IMR-90 (cell line): ENCODE measurements at regions not wholly inside any gene's neighbourhood (a gene's known extent, or its start where the extent isn't known, plus 50 kb on each side); places are given as distances from the start of the nearest gene placed in this dataset.

Experiments used
- ATAC-seq: fragments of 200-7000 bp; cut with Tn5 transposase; 2 replicates; pipeline ENCODE4 v1.9.1; 2020; ENCODE audit warnings: low read depth, mild to moderate bottlenecking, moderate library complexity
- BruUV-seq: library from RNA; stranded (reverse); fragments of 400-500 nt; replicated peaks from 2 replicates; lab custom pipeline; 2021; lab: Mats Ljungman, UMichigan
- CTCF ChIA-PET: fragments of 300-600 bp; formaldehyde crosslinking; extraction: SDS; loops from one replicate; lab custom pipeline; 2021; ENCODE audit warnings: antibody characterized with exemption; lab: Yijun Ruan, JAX
- POLR2A ChIA-PET: fragments of 300-600 bp; sonication (Branson Sonifier 250); formaldehyde crosslinking; loops from one replicate; lab custom pipeline; 2022; ENCODE audit warnings: antibody characterized with exemption; ENCODE audit not compliant: unreplicated experiment; lab: Charles Lee
- DNase-seq: peaks from one replicate; pipeline ENCODE4 v3.0.0; 2013
- H2AFZ ChIP-seq: replicated peaks from 2 replicates; pipeline ENCODE3; 2013; ENCODE audit warnings: low read length, mild to moderate bottlenecking; ENCODE audit not compliant: poor library complexity
- H2AK5ac ChIP-seq: 2 replicates; pipeline ENCODE4 v1.6.1; 2013; ENCODE audit warnings: low read depth, low read length, inconsistent platforms
- H2AK9ac ChIP-seq: replicated peaks from 2 replicates; pipeline ENCODE3; 2013; ENCODE audit warnings: mild to moderate bottlenecking, low read depth, low read length, moderate library complexity; ENCODE audit not compliant: poor library complexity
- H2BK120ac ChIP-seq: 2 replicates; pipeline ENCODE4 v1.6.1; 2013; ENCODE audit warnings: low read depth, low read length, inconsistent platforms
- H2BK15ac ChIP-seq: 3 replicates; pipeline ENCODE4 v1.6.1; 2013; ENCODE audit warnings: low read depth, low read length, inconsistent platforms
- H2BK20ac ChIP-seq: 2 replicates; pipeline ENCODE4 v1.6.1; 2013; ENCODE audit warnings: low read depth, mild to moderate bottlenecking, inconsistent platforms, low read length, moderate library complexity
- H2BK5ac ChIP-seq: 2 replicates; pipeline ENCODE4 v1.6.1; 2013; ENCODE audit warnings: mild to moderate bottlenecking, low read depth, low read length, inconsistent platforms; ENCODE audit not compliant: poor library complexity, severe bottlenecking
- H3K14ac ChIP-seq: replicated peaks from 2 replicates; pipeline ENCODE4 v1.6.1; 2013; ENCODE audit warnings: low read depth, low read length, inconsistent platforms
- H3K18ac ChIP-seq: 2 replicates; pipeline ENCODE4 v1.6.1; 2013; ENCODE audit warnings: low read depth, low read length, control low read depth
- H3K23ac ChIP-seq: 2 replicates; pipeline ENCODE4 v1.6.1; 2013; ENCODE audit warnings: low read depth, low read length, inconsistent platforms
- H3K27ac ChIP-seq: 2 replicates; pipeline ENCODE4 v1.5.1; 2013; ENCODE audit warnings: mild to moderate bottlenecking, control low read depth, low read length; ENCODE audit not compliant: insufficient read depth
- H3K27me3 ChIP-seq: 2 replicates; pipeline ENCODE4 v1.6.1; 2013; ENCODE audit warnings: low read length; ENCODE audit not compliant: control insufficient read depth, insufficient read depth
- H3K36me3 ChIP-seq: 2 replicates; pipeline ENCODE4 v1.6.1; 2013; ENCODE audit warnings: low read length, mixed read lengths; ENCODE audit not compliant: control insufficient read depth, insufficient read depth
- H3K4ac ChIP-seq: 2 replicates; pipeline ENCODE4 v1.6.1; 2013; ENCODE audit warnings: low read depth, low read length, inconsistent platforms
- H3K4me1 ChIP-seq: 2 replicates; pipeline ENCODE4 v1.6.1; 2013; ENCODE audit warnings: low read length, mixed read lengths; ENCODE audit not compliant: control insufficient read depth, insufficient read depth
- H3K4me2 ChIP-seq: 2 replicates; pipeline ENCODE4 v1.6.1; 2013; ENCODE audit warnings: low read depth, mild to moderate bottlenecking, control low read depth, low read length, moderate library complexity
- H3K4me3 ChIP-seq: 2 replicates; pipeline ENCODE4 v1.5.1; 2013; ENCODE audit warnings: low read depth, mild to moderate bottlenecking, control low read depth, low read length, moderate library complexity; ENCODE audit not compliant: insufficient read depth
- H3K56ac ChIP-seq: 2 replicates; pipeline ENCODE4 v1.6.1; 2013; ENCODE audit warnings: low read length, inconsistent platforms; ENCODE audit not compliant: insufficient read depth; ENCODE audit errors: extremely low read depth
- H3K79me1 ChIP-seq, 2 experiments: 2 replicates each; pipeline ENCODE4 v1.6.1; 2013; ENCODE audit warnings: low read length in 2 of 2, inconsistent platforms in 1 of 2, low read depth in 1 of 2
- H3K9ac ChIP-seq: 2 replicates; pipeline ENCODE4 v1.6.1; 2013; ENCODE audit warnings: low read depth, low read length, control low read depth
- H3K9me1 ChIP-seq: 2 replicates; pipeline ENCODE4 v1.6.1; 2013; ENCODE audit warnings: low read length, inconsistent platforms; ENCODE audit not compliant: insufficient read depth
- H3K9me3 ChIP-seq: 2 replicates; pipeline ENCODE4 v1.6.1; 2013; ENCODE audit warnings: low read length; ENCODE audit not compliant: control insufficient read depth, insufficient read depth
- H4K20me1 ChIP-seq: 2 replicates; pipeline ENCODE4 v1.6.1; 2013; ENCODE audit warnings: low read length, inconsistent platforms; ENCODE audit not compliant: insufficient read depth
- H4K5ac ChIP-seq: 2 replicates; pipeline ENCODE4 v1.6.1; 2013; ENCODE audit warnings: mild to moderate bottlenecking, low read depth, low read length, control low read depth
- H4K8ac ChIP-seq, 2 experiments: 2 replicates each; pipeline ENCODE4 v1.6.1; 2013; ENCODE audit warnings: low read depth in 2 of 2, low read length in 2 of 2, control low read depth in 1 of 2, inconsistent platforms in 1 of 2
- H4K91ac ChIP-seq: 2 replicates; pipeline ENCODE4 v1.6.1; 2013; ENCODE audit warnings: low read depth, low read length, inconsistent platforms; ENCODE audit not compliant: insufficient read depth
- FOS ChIP-seq: fragments of 150-350 bp; IDR thresholded peaks from 2 replicates; pipeline ENCODE4 v1.6.1; 2016; ENCODE audit warnings: low read depth, low read length
- MAZ ChIP-seq: IDR thresholded peaks from 2 replicates; pipeline ENCODE4 v1.6.1; 2012; ENCODE audit warnings: low read depth, mild to moderate bottlenecking, low read length, improper control_type of control experiment, moderate library complexity, borderline replicate concordance
- RAD21 ChIP-seq: IDR thresholded peaks from 2 replicates; pipeline ENCODE4 v1.6.1; 2012; ENCODE audit warnings: low read length, improper control_type of control experiment
- USF2 ChIP-seq: fragments of 150-350 bp; IDR thresholded peaks from 2 replicates; pipeline ENCODE4 v1.6.1; 2017; ENCODE audit warnings: mild to moderate bottlenecking, antibody characterized with exemption, low read length, low read depth
- WGBS, 2 experiments: methylation state at CpG; one replicate each; pipeline versions ENCODE4 v1.1.5 to v1.1.7; 2013; ENCODE audit warnings: missing lambda C conversion rate in 2 of 2; ENCODE audit not compliant: insufficient read length in 1 of 2; ENCODE audit errors: extremely low coverage in 2 of 2; 5-methylcytosine and 5-hydroxymethylcytosine counted together
- dilution Hi-C: fragments of 300-500 bp; cut with HindIII; formaldehyde crosslinking; loops from one replicate; pipeline ENCODE4 v1.14.3; 2018; ENCODE audit warnings: low sequenced_read_pairs; ENCODE audit not compliant: unreplicated experiment
- in situ Hi-C: fragments of 300-500 bp; cut with MboI; formaldehyde crosslinking; loops from 3 replicates; pipeline ENCODE4 v1.14.3; 2019; ENCODE audit warnings: low sequenced_read_pairs, inconsistent platforms, mixed read lengths
- intact Hi-C: fragments of 100-400 bp; cut with micrococcal nuclease; formaldehyde crosslinking; loops from 2 replicates; pipeline ENCODE4 v1.10.0; 2022

- intact Hi-C loops (no loop called here), in situ Hi-C loops (no loop called here), dilution Hi-C loops (no loop called here)
- Histone ChIP-seq H3K9me3 (no peaks in the 10 kb centered on the region), H4K20me1 (no peaks in the 10 kb centered on the region), H3K14ac (no peak overlapping the region), H2BK120ac (no peak overlapping the region), H3K4me3 (no peak overlapping the region), H3K36me3 (no peaks in the 10 kb centered on the region), H2BK15ac (no peak overlapping the region), H3K18ac (no peak overlapping the region), H3K27ac (no peak overlapping the region), H3K4me1 (peaks cover 6% of the 10 kb centered on the region), H3K23ac (no peak overlapping the region), H3K79me1 (no peaks in the 10 kb centered on the region), H2AK9ac (no peak overlapping the region), H4K5ac (no peak overlapping the region), H4K8ac (no peak overlapping the region), H3K4me2 (no peak overlapping the region), H3K27me3 (no peaks in the 10 kb centered on the region; the same call in 1 of the 2 replicates), H3K56ac (no peak overlapping the region), H3K9ac (no peak overlapping the region), H2BK20ac (no peak overlapping the region), H3K9me1 (no peaks in the 10 kb centered on the region), H2AK5ac (no peak overlapping the region), H4K91ac (no peak overlapping the region), H2BK5ac (no peak overlapping the region), H2AFZ (no peak overlapping the region), H3K4ac (no peak overlapping the region)
- POLR2A ChIA-PET: no interaction called here
- TF ChIP-seq MAZ: no peak
- no peak for TF ChIP-seq FOS
- TF ChIP-seq RAD21: no peak
- no peak for TF ChIP-seq USF2
- BruUV-seq: no TSS peak
- CTCF ChIA-PET: interaction anchor here (1.2 to 1.3 kb wide), 2 partner anchors 9 to 19 kb away, joined by 3 to 4 read pairs; no protein-coding TSS in a partner anchor
- WGBS, 2 experiments: 38% methylated on average over 2 of the region's 2 CpGs; no CpG with 5 or more reads in 1 of the 2 experiments
- DNase-seq: no peak
- ATAC-seq: no peak
Observed at GRCh38 chr20:6411651-6412050, 288.8 kb upstream of the FERMT1 start.
